NB4 (cell line): ENCODE measurements at regions not wholly inside any gene's neighbourhood (a gene's known extent, or its start where the extent isn't known, plus 50 kb on each side); places are given as distances from the start of the nearest gene placed in this dataset.
"Not testable (repeated sequence)": the region's sequence is repeated elsewhere in the genome, so short reads cannot be mapped to it uniquely, and the experiment has no call there.

Experiments
- DNase-seq: peaks from one replicate; pipeline ENCODE4 v3.0.0; 2010; ENCODE audit warnings: low read depth
- H3K4me3 ChIP-seq: one replicate; pipeline ENCODE4 v1.5.1; 2011; ENCODE audit warnings: mild to moderate bottlenecking, low read depth, low read length, moderate library complexity
- MYC ChIP-seq: IDR thresholded peaks from 2 replicates; pipeline ENCODE4 v1.6.1; 2011; ENCODE audit warnings: low read depth, low read length
- POLR2A ChIP-seq: IDR thresholded peaks from 2 replicates; pipeline ENCODE4 v1.6.1; 2011; ENCODE audit warnings: mild to moderate bottlenecking; ENCODE audit not compliant: insufficient read length; ENCODE audit errors: extremely low read depth
- TF ChIP-seq, protein P1 (sequence below): IDR thresholded peaks from one replicate; pipeline ENCODE4 v1.5.1; 2012; ENCODE audit warnings: low read depth, low read length
- TF ChIP-seq, protein P2 (sequence below): IDR thresholded peaks from 2 replicates; pipeline ENCODE4 v1.6.1; 2011; ENCODE audit warnings: low read depth, low read length

DNA sequence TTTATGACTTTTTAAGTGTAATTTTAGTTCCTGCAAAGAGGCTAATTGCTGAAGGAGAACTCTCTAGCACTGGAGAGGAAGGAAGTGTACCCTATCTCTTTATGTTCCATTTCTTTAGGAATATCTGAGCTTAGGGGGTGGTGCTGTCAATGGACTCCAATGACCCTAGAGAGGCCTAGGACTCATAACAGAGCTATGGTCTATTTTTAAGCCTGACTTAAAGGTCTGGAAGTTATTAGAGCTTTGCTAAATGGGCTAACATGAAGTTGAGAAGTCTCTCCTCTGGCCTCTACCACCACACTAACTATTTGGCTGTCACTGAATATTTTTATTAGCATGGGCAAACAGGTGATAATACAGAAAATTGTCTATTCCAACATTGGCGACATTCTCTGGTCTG lies 152.2 kb downstream of the SPATA18 start:
- H3K4me3 ChIP-seq = no peak overlapping the region
- TF ChIP-seq, protein P1, sequence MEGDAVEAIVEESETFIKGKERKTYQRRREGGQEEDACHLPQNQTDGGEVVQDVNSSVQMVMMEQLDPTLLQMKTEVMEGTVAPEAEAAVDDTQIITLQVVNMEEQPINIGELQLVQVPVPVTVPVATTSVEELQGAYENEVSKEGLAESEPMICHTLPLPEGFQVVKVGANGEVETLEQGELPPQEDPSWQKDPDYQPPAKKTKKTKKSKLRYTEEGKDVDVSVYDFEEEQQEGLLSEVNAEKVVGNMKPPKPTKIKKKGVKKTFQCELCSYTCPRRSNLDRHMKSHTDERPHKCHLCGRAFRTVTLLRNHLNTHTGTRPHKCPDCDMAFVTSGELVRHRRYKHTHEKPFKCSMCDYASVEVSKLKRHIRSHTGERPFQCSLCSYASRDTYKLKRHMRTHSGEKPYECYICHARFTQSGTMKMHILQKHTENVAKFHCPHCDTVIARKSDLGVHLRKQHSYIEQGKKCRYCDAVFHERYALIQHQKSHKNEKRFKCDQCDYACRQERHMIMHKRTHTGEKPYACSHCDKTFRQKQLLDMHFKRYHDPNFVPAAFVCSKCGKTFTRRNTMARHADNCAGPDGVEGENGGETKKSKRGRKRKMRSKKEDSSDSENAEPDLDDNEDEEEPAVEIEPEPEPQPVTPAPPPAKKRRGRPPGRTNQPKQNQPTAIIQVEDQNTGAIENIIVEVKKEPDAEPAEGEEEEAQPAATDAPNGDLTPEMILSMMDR = no peak
- TF ChIP-seq POLR2A = no peak
- TF ChIP-seq MYC = no peak
- TF ChIP-seq, protein P2, sequence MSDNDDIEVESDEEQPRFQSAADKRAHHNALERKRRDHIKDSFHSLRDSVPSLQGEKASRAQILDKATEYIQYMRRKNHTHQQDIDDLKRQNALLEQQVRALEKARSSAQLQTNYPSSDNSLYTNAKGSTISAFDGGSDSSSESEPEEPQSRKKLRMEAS = no peak
- no peak for DNase-seq

DNA sequence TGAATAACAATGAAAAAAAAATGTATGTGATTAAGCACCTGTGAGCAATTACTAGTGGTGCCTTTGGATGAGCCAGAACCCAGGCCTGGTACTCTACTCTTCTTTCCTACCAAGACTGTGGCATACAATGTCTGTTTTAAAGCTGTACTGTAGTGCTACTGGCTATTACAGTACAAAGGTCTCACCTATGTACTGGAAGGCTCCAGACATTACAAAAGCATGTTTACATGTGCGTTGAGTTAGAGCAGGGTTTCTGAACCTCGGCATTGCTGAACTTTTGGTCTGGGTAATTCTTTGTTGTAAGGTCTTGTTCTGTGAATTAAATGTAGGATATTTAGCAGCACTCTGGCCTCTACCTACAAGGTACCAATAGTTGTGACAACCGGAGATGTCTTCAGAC lies 153.8 kb downstream of the SPATA18 start:
- TF ChIP-seq, protein P1 = no peak
- TF ChIP-seq, protein P2 = no peak
- TF ChIP-seq MYC (no peak), POLR2A (no peak)
- H3K4me3 ChIP-seq = no peak overlapping the region
- DNase-seq = no peak

DNA sequence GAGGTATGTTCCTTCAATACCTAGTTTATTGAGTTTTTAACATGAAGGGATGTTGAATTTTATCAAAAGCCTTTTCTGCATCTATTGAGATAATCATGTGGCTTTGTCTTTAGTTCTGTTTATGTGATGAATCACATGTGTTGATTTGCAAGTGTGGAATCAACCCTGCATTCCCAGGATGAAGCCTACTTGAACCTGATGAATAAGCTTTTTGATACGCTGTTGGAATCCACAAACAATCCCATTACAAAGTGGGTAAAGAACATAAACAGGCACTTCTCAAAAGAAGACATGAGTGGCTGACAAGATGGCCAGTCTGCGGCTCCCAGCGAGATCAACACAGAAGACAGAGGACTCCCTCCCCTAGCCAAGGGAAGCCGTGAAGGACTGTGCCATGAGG lies 156.0 kb downstream of the SPATA18 start:
- not testable (repeated sequence) for H3K4me3 ChIP-seq, DNase-seq

DNA sequence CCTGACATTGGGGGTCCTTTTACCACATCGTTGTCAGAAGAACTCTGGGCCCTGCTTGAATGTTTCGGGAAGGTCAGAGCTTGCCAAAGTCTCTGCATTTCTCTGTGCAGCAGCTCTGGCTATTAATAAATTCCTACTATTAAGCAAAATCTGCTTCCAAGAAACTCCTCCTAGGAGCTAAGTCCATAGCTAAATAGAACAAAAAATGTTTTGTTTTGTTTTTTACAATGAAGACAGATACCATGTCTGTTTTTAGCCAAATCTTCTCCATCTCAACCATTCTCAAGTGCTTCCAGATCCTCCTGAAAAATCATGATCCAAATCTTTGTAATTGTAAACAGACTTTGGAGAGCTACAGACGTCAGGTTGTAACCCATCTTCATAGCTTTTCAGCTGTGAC lies 161.6 kb downstream of the SPATA18 start:
- no peak overlapping the region for H3K4me3 ChIP-seq
- TF ChIP-seq, protein P2 = no peak
- TF ChIP-seq MYC (no peak), POLR2A (no peak)
- TF ChIP-seq, protein P1 = no peak
- no peak for DNase-seq

DNA sequence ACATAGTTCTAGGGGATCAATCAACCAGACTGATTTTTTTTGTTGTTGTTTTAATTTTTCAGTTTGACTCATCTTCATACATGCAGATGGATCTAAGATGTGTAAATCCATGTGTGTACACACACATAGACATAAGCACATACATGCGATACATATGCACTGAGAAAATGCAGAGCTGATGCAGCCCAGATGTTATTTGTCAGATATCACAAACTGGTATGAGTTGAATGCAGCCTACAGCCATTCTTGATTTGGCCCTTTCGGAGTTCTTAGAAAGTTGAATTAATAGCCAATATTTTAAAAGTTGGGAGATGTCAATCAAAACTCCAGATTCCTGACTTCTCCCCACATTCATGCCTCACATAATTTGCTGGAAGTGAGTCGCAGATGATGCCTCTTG lies 180.4 kb downstream of the SPATA18 start:
- no peak for TF ChIP-seq MYC
- TF ChIP-seq, protein P1 = no peak
- TF ChIP-seq, protein P2 = no peak
- no peak for TF ChIP-seq POLR2A
- H3K4me3 ChIP-seq = no peak overlapping the region
- no peak for DNase-seq

DNA sequence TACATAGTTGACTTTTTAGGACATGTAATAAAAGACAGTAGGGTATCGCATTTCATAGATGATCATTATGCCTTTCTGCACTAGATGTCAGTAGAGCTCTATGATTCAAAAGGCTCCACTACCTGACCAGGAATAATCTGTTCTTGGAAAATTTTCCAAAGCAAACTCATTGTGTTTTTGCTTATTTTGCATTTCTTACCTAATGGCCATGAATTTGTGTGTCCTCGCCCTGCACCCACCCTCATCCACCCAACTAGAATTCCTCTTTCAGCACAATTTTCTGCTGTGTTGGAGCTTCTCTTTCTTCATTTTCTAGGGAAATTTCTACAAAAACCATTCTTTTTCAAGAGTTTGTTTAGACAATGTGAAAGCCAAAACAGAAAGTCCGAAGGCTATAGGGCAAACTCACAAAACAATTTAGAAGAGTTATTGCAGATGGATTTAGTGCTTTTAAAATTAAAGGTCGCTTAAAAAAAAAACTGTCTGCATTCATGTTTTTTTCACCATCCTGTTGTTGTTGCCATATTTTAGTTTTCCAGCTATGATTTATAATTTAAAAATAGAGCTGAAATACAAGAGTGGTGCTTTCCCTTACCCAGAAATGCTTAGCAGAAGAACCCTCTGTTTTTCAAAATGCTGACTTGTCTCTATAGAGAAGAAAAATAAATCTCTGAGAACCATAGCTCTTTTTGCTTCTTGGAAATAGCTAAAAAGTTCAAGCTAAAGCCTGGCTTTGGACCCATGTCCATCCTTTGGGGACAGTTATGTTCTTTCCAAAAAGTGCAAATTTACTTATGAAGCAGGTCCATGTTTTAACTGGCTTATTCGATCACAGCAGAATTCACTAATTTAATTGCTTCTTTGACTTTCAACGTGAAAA lies 183.7 kb downstream of the SPATA18 start:
- TF ChIP-seq, protein P1 = no peak
- TF ChIP-seq MYC = no peak
- H3K4me3 ChIP-seq = no peak overlapping the region
- DNase-seq = peak; percentile 10
